ENCODE measurements at regions not wholly inside any gene's neighbourhood (a gene's known extent, or its start where the extent isn't known, plus 50 kb on each side); places are given as distances from the start of the nearest gene placed in this dataset.

DNA sequence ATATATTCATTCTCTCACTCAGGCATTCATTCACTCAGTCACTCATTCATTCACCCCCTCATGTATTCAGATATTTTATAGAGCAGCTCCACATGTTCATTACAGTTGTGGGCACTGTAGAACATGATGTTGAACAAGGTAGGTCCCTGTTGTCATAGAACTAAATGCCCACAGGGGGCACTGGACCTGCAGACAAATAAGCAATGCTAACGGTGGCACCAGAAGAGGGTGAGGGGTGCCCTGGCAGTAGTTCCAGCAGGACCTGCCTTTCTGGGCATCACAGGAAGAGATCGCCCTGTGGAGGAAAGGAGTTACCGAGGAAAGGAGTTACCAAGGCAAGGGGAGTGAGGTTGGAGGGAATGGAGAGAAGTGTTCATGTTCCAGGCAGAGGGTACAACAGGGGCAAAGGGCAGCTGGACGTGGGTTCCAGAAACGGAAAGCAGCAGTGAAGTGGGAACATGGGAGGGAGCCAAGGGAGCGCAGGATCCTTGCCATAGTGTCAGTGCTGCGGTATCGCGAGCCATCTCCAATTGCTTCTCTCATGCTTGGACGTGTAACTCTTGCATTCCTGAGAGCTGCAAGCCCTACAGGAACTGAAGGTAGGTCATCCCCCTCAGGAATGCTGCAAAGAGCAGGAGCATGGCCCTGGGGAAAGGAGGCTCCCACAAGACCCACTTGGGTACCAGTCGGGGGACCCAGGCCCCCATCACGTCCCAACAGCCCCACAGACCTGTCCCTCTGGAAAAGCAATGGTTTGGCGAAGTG, 128.2 kb downstream of the EDN3 start:
- H3K9me3 ChIP-seq (replicated peaks; ENCODE audit: control insufficient read depth, insufficient read depth, low read length): no peaks in the 10 kb centered on the region
- H3K27ac ChIP-seq (ENCODE audit: insufficient read depth, low read depth, low read length): no peak overlapping the region
- H4K20me1 ChIP-seq (replicated peaks; ENCODE audit: control insufficient read depth, extremely low read depth, insufficient read depth, low read length): no peaks in the 10 kb centered on the region
- ChIA-PET POLR2A (no interaction called here), CTCF (no interaction called here)
- intact Hi-C loops (cut with micrococcal nuclease) (no loop called here), dilution Hi-C loops (cut with MboI; ENCODE audit: extremely low pct_ligation_motif_present, low sequenced_read_pairs) (no loop called here)
- BruUV-seq (replicated peaks): no TSS peak
- H3K4me1 ChIP-seq (ENCODE audit: control insufficient read depth, extremely low read depth, insufficient read depth, low read length): no peaks in the 10 kb centered on the region
- no peaks in the 10 kb centered on the region for H3K36me3 ChIP-seq (ENCODE audit: control insufficient read depth in 2 of 2, extremely low read depth in 1 of 2, insufficient read depth in 2 of 2, low read length in 2 of 2)
- DNase-seq (ENCODE audit: low read depth, low spot score): no peak
- TF ChIP-seq MYC (IDR thresholded peaks at IDR 0.05; ENCODE audit: low read depth, low read length): no peak
- TF ChIP-seq JUN (IDR thresholded peaks at IDR 0.05; ENCODE audit: borderline replicate concordance, insufficient read depth, insufficient read length, low read depth): no peak
- no peak for TF ChIP-seq CTCF (IDR thresholded peaks at IDR 0.05; ENCODE audit: extremely low read depth in 1 of 2, insufficient read depth in 1 of 2, low read depth in 1 of 2, low read length in 2 of 2)
- TF ChIP-seq POLR2A (IDR thresholded peaks at IDR 0.05; ENCODE audit: low read depth, low read length): no peak
- TF ChIP-seq POLR2AphosphoS5 (IDR thresholded peaks at IDR 0.05; ENCODE audit: insufficient read depth, low read depth, low read length): no peak
- TF ChIP-seq EZH2 (IDR thresholded peaks at IDR 0.05; ENCODE audit: borderline replicate concordance, low read depth, low read length, severe bottlenecking): no peak
- TF ChIP-seq FOS (IDR thresholded peaks at IDR 0.05; ENCODE audit: borderline replicate concordance, insufficient read depth, low read length): no peak
- TF ChIP-seq, protein P1, sequence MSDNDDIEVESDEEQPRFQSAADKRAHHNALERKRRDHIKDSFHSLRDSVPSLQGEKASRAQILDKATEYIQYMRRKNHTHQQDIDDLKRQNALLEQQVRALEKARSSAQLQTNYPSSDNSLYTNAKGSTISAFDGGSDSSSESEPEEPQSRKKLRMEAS (IDR thresholded peaks at IDR 0.05; ENCODE audit: insufficient read depth, insufficient read length): no peak
- no peak for TF ChIP-seq GATA2 (IDR thresholded peaks at IDR 0.05; ENCODE audit: insufficient read depth, insufficient read length, low read depth, low read length)
- H3K9me1 ChIP-seq (replicated peaks; ENCODE audit: control insufficient read depth, extremely low read depth, insufficient read depth, low read length): no peaks in the 10 kb centered on the region
- H3K79me2 ChIP-seq (ENCODE audit: control insufficient read depth, insufficient read depth, low read length): no peaks in the 10 kb centered on the region
- FAIRE-seq: no peak
- H3K4me3 ChIP-seq (replicated peaks in 1 of 3; ENCODE audit: insufficient read depth in 1 of 3, low read depth in 1 of 3, low read length in 3 of 3): no peak overlapping the region
- no peaks in the 10 kb centered on the region for H3K27me3 ChIP-seq (ENCODE audit: control insufficient read depth in 2 of 2, insufficient read depth in 2 of 2, low read length in 2 of 2)
- no peak overlapping the region for H2AFZ ChIP-seq (ENCODE audit: low read depth, low read length)
- no peak overlapping the region for H3K4me2 ChIP-seq (ENCODE audit: insufficient read depth, low read length)
- H3K9ac ChIP-seq (replicated peaks; ENCODE audit: extremely low read depth, insufficient read depth, low read length): no peak overlapping the region

All from endothelial cell of umbilical vein (primary cell).